ENCODE measurements at regions not wholly inside any gene's neighbourhood (a gene's known extent, or its start where the extent isn't known, plus 50 kb on each side); places are given as distances from the start of the nearest gene placed in this dataset.

GRCh38 chr17:77694391-77695363, 263.8 kb upstream of the TNRC6C start:
- H4K91ac ChIP-seq (replicated peaks; ENCODE audit: insufficient read length, low read length): no peak overlapping the region
- no peak overlapping the region for H4K8ac ChIP-seq (ENCODE audit: extremely low read depth, insufficient read depth, low read length)
- no peak for FAIRE-seq
- H3K14ac ChIP-seq (ENCODE audit: insufficient read length): no peak overlapping the region
- no peak overlapping the region for H3K23ac ChIP-seq (ENCODE audit: insufficient read length)
- no peak overlapping the region for H4K5ac ChIP-seq (ENCODE audit: insufficient read length, low read depth, low read length)
- no peak overlapping the region for H2BK5ac ChIP-seq (ENCODE audit: low read depth, low read length)
- no peak overlapping the region; the same call in 1 of the 2 replicates for H3K18ac ChIP-seq (ENCODE audit: extremely low read depth, low read length)
- peak overlapping the region; percentile 75; the same call in 1 of the 2 replicates for H2AK5ac ChIP-seq (ENCODE audit: low read depth, low read length)
- no peak overlapping the region; the same call in 1 of the 2 replicates for H2BK20ac ChIP-seq (ENCODE audit: low read length)
- H3K36me3 ChIP-seq (ENCODE audit: control insufficient read depth in 2 of 4, insufficient read depth in 4 of 4, low read length in 3 of 4): no peaks in the 10 kb centered on the region
- TF ChIP-seq CTCF (IDR thresholded peaks at IDR 0.05; ENCODE audit: control extremely low read depth in 1 of 3, insufficient read depth in 1 of 3, low read depth in 1 of 3, low read length in 3 of 3) (no peak), PHF8 (conservative IDR thresholded peaks at IDR 0.05; ENCODE audit: low read depth, low read length) (no peak), ZNF274 (IDR thresholded peaks at IDR 0.05; ENCODE audit: borderline replicate concordance, extremely low read depth, low read length) (no peak), CEBPB (IDR thresholded peaks at IDR 0.05; ENCODE audit: low read depth, low read length) (no peak), RBBP5 (IDR thresholded peaks at IDR 0.05; ENCODE audit: borderline replicate concordance, low read depth, low read length) (no peak)
- no peak overlapping the region for H3K9ac ChIP-seq (replicated peaks in 1 of 4; ENCODE audit: extremely low read depth in 1 of 4, low read depth in 3 of 4, low read length in 3 of 4)
- ChIA-PET CTCF (ENCODE audit: partially characterized antibody) (no interaction called here), POLR2A (ENCODE audit: partially characterized antibody) (no interaction called here)
- H2BK120ac ChIP-seq (replicated peaks; ENCODE audit: low read depth, low read length): no peak overlapping the region
- H3K4me1 ChIP-seq (replicated peaks in 1 of 4; ENCODE audit: control insufficient read depth in 3 of 4, insufficient read depth in 4 of 4, low read length in 3 of 4): peaks cover 0 to 17% (median 12%) of the 10 kb centered on the region in 4 experiments; a peak in 6 of 7 replicates
- peaks cover 0 to 24% (median 17%) of the 10 kb centered on the region in 4 experiments; a peak in 5 of 7 replicates for H3K27me3 ChIP-seq (replicated peaks in 1 of 4; ENCODE audit: control insufficient read depth in 3 of 4, extremely low read depth in 1 of 4, insufficient read depth in 3 of 4, low read length in 3 of 4)
- H3K79me1 ChIP-seq (ENCODE audit: low read depth, low read length): no peaks in the 10 kb centered on the region
- H3K56ac ChIP-seq (replicated peaks; ENCODE audit: insufficient read length, low read depth, low read length): no peak overlapping the region
- H2AFZ ChIP-seq (ENCODE audit: low read length): no peak overlapping the region
- no peaks in the 10 kb centered on the region for H3K79me2 ChIP-seq (ENCODE audit: control insufficient read depth in 1 of 2, insufficient read depth in 2 of 2, low read length in 2 of 2)
- 90% methylated on average over 11 of the region's 11 CpGs; no CpG with 5 or more reads in 1 of the 2 experiments for WGBS, 2 experiments (ENCODE audit: extremely low coverage in 1 of 2, insufficient coverage in 1 of 2, insufficient read length in 1 of 2, insufficient replicate concordance in 2 of 2, low coverage in 1 of 2, low lambda C conversion rate in 2 of 2, missing lambda C conversion rate in 1 of 2)
- H4K20me1 ChIP-seq (replicated peaks in 1 of 2; ENCODE audit: control insufficient read depth in 1 of 2, insufficient read depth in 2 of 2, low read length in 2 of 2): peaks cover 0 to 2% of the 10 kb centered on the region in 2 experiments
- no peak overlapping the region for H3K27ac ChIP-seq (ENCODE audit: low read depth, low read length)
- H3K4me3 ChIP-seq (ENCODE audit: extremely low read depth in 1 of 4, insufficient read depth in 2 of 4, low read depth in 3 of 4, low read length in 4 of 4): no peak overlapping the region
- no peaks in the 10 kb centered on the region for H3K9me3 ChIP-seq (ENCODE audit: insufficient read depth in 2 of 2, low read depth in 1 of 2, low read length in 1 of 2)
- peak in 1 of 2 experiments; percentile 39 for DNase-seq (ENCODE audit: low read depth in 1 of 2, low spot score in 2 of 2)
- no peak overlapping the region; a peak in 1 of 4 replicates for H3K4me2 ChIP-seq (ENCODE audit: insufficient read depth in 1 of 2, low read depth in 2 of 2, low read length in 2 of 2)
- H3K4ac ChIP-seq (replicated peaks; ENCODE audit: insufficient read length, low read depth, low read length): no peak overlapping the region
- no peaks in the 10 kb centered on the region; the same call in 1 of the 2 replicates for H3K23me2 ChIP-seq (ENCODE audit: low read depth, low read length)
- H2BK15ac ChIP-seq (ENCODE audit: low read length): peak overlapping the region; percentile 81; the same call in 1 of the 2 replicates
- H2BK12ac ChIP-seq (ENCODE audit: low read depth, low read length): peak overlapping the region; percentile 60; the same call in 1 of the 2 replicates
